GM23248 (cell line): ENCODE measurements at regions not wholly inside any gene's neighbourhood (a gene's known extent, or its start where the extent isn't known, plus 50 kb on each side); places are given as distances from the start of the nearest gene placed in this dataset.

Experiments
- DNase-seq: peaks from one replicate; pipeline ENCODE4 v3.0.0-alpha.2; 2015
- H2AFZ ChIP-seq: fragments of 200-600 bp; sonication (generic); 2 replicates; pipeline ENCODE4 v1.6.1; 2016; ENCODE audit warnings: antibody characterized with exemption
- H3F3A ChIP-seq: fragments of 200-600 bp; sonication (generic); 2 replicates; pipeline ENCODE4 v1.6.1; 2016; ENCODE audit warnings: mild to moderate bottlenecking, antibody characterized with exemption, mixed run types; ENCODE audit not compliant: insufficient read depth
- H3K27ac ChIP-seq: fragments of 200-600 bp; sonication (generic); 2 replicates; pipeline ENCODE4 v1.5.1; 2016; ENCODE audit warnings: mild to moderate bottlenecking
- H3K27me3 ChIP-seq: fragments of 200-600 bp; sonication (generic); replicated peaks from 2 replicates; pipeline ENCODE4 v1.6.1; 2016; ENCODE audit warnings: mild to moderate bottlenecking; ENCODE audit not compliant: insufficient read depth
- H3K36me3 ChIP-seq: fragments of 200-600 bp; sonication (generic); 2 replicates; pipeline ENCODE4 v1.6.1; 2016; ENCODE audit warnings: low read depth, mild to moderate bottlenecking
- H3K4me1 ChIP-seq: fragments of 200-600 bp; sonication (generic); 2 replicates; pipeline ENCODE4 v1.6.1; 2016; ENCODE audit warnings: mild to moderate bottlenecking; ENCODE audit not compliant: insufficient read depth
- H3K4me2 ChIP-seq: fragments of 200-600 bp; sonication (generic); one replicate; pipeline ENCODE4 v1.6.1; 2016; ENCODE audit warnings: mild to moderate bottlenecking; ENCODE audit not compliant: unreplicated experiment
- H3K4me3 ChIP-seq: fragments of 200-600 bp; sonication (generic); 2 replicates; pipeline ENCODE4 v1.5.1; 2016; ENCODE audit warnings: mild to moderate bottlenecking
- H3K79me2 ChIP-seq: fragments of 200-600 bp; sonication (generic); 2 replicates; pipeline ENCODE4 v1.6.1; 2016; ENCODE audit warnings: mild to moderate bottlenecking; ENCODE audit not compliant: insufficient read depth
- H3K9ac ChIP-seq: fragments of 200-600 bp; sonication (generic); 2 replicates; pipeline ENCODE4 v1.6.1; 2016; ENCODE audit warnings: mild to moderate bottlenecking
- H3K9me2 ChIP-seq: fragments of 200-600 bp; sonication (generic); 2 replicates; pipeline ENCODE4 v1.6.1; 2016; ENCODE audit warnings: mixed run types, mild to moderate bottlenecking, moderate library complexity; ENCODE audit not compliant: insufficient read depth
- H3K9me3 ChIP-seq: fragments of 200-600 bp; sonication (generic); one replicate; pipeline ENCODE4 v1.6.1; 2017; ENCODE audit warnings: low read depth
- H4K20me1 ChIP-seq: fragments of 200-600 bp; sonication (generic); 2 replicates; pipeline ENCODE4 v1.6.0; 2016; ENCODE audit not compliant: insufficient read depth
- EZH2 ChIP-seq: fragments of 200-600 bp; sonication (generic); IDR thresholded peaks from 2 replicates; pipeline ENCODE4 v1.6.1; 2018; ENCODE audit warnings: antibody characterized with exemption, mild to moderate bottlenecking; ENCODE audit not compliant: insufficient read depth, poor library complexity, severe bottlenecking
- EZH2phosphoT487 ChIP-seq: fragments of 200-600 bp; sonication (generic); IDR thresholded peaks from 2 replicates; pipeline ENCODE4 v1.6.1; 2018; ENCODE audit warnings: antibody characterized with exemption, moderate library complexity, mild to moderate bottlenecking, low read depth; ENCODE audit not compliant: insufficient read depth
- WGBS, 2 experiments: methylation state at CpG; one replicate each; pipeline ENCODE4 v1.1.6; 2015 to 2017; ENCODE audit warnings: low lambda C conversion rate in 2 of 2, low coverage in 1 of 2; ENCODE audit errors: missing lambda C conversion rate in 2 of 2; 5-methylcytosine and 5-hydroxymethylcytosine counted together
- in situ Hi-C: fragments of 300-500 bp; cut with MboI; formaldehyde crosslinking; loops from 2 replicates; pipeline ENCODE4 v1.15.0; 2020

DNA sequence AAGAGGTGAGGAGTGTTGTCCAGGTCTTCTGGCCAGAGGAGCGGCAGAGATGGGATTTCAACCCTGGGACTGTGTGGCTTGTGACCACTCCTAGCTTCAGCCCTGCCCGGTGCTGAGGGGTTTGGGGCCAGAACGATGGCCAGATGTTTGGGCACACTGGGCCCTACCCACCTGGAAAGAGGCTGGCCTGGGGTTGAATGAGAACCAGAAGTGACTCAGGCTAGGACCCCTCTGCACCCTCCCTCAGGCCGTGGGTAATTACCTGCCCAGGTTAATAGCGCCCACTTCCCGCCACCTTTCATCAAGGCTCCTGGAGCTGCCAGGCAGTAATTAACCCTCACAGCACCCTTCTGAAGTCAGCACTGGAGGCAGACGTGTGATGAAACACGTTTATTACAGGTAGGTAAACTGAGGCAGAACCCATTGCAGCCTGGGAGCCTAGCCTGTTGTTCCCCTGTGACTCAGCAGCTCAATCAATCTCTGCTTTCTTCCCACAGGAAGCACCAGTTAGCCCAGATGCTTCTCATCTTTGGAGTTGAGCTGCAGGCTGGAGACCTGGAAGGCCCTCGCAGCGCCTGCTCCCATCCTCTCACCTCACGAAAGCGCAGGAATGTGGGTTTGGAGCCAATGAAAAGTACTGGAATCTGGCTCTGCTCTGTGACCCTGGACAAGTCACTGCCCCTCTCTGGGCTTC is 120.8 kb downstream of the CEBPB start:
- Histone ChIP-seq H3K27me3 (no peaks in the 10 kb centered on the region), H2AFZ (no peak overlapping the region), H4K20me1 (no peaks in the 10 kb centered on the region), H3K4me2 (no peak overlapping the region), H3K79me2 (no peaks in the 10 kb centered on the region), H3K36me3 (no peaks in the 10 kb centered on the region), H3K27ac (no peak overlapping the region), H3K4me1 (peaks cover 35% of the 10 kb centered on the region), H3K9me2 (no peaks in the 10 kb centered on the region), H3F3A (peaks cover 43% of the 10 kb centered on the region), H3K4me3 (no peak overlapping the region), H3K9me3 (no peaks in the 10 kb centered on the region), H3K9ac (no peak overlapping the region)
- TF ChIP-seq EZH2phosphoT487 (no peak), EZH2 (no peak)
- in situ Hi-C loops: no loop called here
- 78 to 83% methylated on average over 12 of the region's 12 CpGs for WGBS, 2 experiments
- no peak for DNase-seq

DNA sequence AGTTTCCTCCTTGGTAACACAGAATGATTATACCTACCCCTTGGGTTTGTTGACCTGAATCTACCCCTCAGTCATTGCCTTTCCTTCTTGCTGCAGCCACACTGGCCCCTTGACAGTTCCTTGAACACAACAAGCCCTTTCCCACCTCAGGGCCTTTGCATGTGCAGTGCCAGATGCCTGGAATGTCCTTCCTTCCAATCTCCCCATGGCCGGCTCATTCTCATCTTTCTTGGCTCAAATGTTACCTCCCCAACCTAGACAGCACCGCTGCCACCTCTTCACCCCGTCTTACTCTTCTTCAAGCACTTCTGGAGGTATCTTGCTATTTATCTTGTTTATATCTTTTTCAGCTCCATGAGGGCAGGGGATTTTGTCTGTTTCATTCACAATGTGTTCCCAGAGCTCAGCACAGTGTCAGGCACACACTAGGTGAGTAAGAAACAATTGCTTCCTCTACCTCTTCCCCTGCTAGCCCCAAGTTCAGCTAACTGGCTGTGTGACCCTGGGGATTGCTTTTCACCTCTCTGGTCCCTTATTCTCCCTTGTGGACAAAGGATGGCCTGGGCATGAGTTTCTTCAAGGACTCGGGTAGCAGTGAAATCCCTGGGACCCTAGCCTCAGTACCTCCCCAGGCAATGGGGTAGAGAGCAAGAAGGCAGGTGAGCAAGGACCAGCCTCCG is 121.5 kb downstream of the CEBPB start:
- no peaks in the 10 kb centered on the region for H3K36me3 ChIP-seq
- 69 to 76% methylated on average over 5 of the region's 5 CpGs for WGBS, 2 experiments
- DNase-seq: no peak
- H3K27ac ChIP-seq: peak overlapping the region; percentile 32
- H3K4me1 ChIP-seq: peaks cover 30% of the 10 kb centered on the region
- peaks cover 38% of the 10 kb centered on the region for H3F3A ChIP-seq
- H3K9ac ChIP-seq: peak overlapping the region; percentile 11; the same call in 1 of the 2 replicates
- no peak overlapping the region for H3K4me3 ChIP-seq
- no peak for TF ChIP-seq EZH2
- no peak for TF ChIP-seq EZH2phosphoT487
- in situ Hi-C loops: no loop called here
- H3K9me2 ChIP-seq: no peaks in the 10 kb centered on the region
- no peaks in the 10 kb centered on the region for H3K9me3 ChIP-seq
- no peaks in the 10 kb centered on the region for H3K27me3 ChIP-seq
- peak overlapping the region; percentile 39 for H3K4me2 ChIP-seq
- H3K79me2 ChIP-seq: no peaks in the 10 kb centered on the region
- no peak overlapping the region for H2AFZ ChIP-seq
- H4K20me1 ChIP-seq: no peaks in the 10 kb centered on the region

DNA sequence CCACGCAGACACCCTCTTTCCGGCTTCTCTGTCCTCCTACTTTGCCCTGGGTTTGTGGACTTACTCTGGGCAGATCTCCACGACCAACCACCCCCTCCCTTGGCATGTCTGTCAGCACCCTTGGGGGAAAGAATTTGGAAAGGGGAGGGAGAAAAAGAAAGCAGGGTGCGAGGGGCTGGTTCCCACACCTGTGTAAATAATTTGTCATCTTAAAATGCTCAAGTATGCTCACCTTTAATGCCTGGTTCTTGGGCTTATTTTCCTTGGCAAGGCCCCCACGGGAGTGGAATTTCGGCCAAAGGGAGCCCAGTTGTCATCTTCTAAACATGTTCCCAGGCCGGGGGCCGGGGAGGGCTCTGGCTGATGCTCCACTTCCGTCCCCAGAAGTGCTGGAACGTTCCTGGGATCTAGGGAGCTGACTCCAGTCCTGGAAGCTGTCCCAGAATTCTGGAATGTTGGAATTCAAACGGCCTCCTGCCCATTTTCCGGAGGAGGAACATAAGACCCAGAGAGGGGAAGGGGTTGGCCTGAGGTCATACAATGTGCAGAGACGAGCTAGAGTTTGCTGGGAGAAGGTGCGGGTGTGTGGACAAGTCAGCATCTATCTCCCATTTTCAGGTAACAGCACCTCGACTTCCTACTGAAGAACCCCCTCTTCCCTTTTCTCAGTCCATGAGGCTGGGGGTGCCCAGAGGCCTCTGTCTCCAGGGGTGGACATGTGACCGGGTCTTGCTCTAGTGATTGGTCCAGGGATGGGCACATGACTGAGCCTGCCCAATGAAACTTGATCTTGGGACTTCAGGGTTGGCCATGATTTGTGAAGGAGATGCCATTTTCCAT is 122.3 kb downstream of the CEBPB start:
- WGBS, 2 experiments: 24 to 29% methylated on average over 16 of the region's 16 CpGs
- no peaks in the 10 kb centered on the region for H3K36me3 ChIP-seq
- H3K27me3 ChIP-seq: no peaks in the 10 kb centered on the region
- peak overlapping the region; percentile 39; the same call in 1 of the 2 replicates for H2AFZ ChIP-seq
- peak overlapping the region; percentile 32 for H3K27ac ChIP-seq
- 0 out of 2 replicates have a peak overlapping the region, but pooled peaks have one; percentile 7 for H3K4me3 ChIP-seq
- in situ Hi-C loops: no loop called here
- H3K9me3 ChIP-seq: no peaks in the 10 kb centered on the region
- H3K4me2 ChIP-seq: peak overlapping the region; percentile 39
- peaks cover 29% of the 10 kb centered on the region for H3K4me1 ChIP-seq
- H4K20me1 ChIP-seq: no peaks in the 10 kb centered on the region
- TF ChIP-seq EZH2 (no peak), EZH2phosphoT487 (no peak)
- H3K9me2 ChIP-seq: no peaks in the 10 kb centered on the region
- H3K9ac ChIP-seq: peak overlapping the region; percentile 11; the same call in 1 of the 2 replicates
- no peaks in the 10 kb centered on the region for H3K79me2 ChIP-seq
- H3F3A ChIP-seq: peaks cover 35% of the 10 kb centered on the region
- DNase-seq: peak; percentile 82

DNA sequence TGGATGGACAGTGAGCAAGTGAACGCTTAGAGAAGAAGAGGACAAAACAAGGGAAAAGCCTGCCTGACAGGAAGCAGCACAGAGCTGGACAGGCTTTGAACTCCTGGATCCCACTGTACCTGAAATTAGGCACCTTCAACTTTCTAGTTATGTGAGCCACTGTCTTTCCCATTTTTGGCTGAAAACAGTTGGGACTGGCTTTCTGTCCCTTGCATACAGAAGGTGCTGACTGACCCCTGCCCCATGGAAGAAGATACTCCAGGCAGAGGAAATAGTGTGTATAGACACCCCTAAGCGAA is 122.8 kb downstream of the CEBPB start:
- Histone ChIP-seq H3K36me3 (no peaks in the 10 kb centered on the region), H3K4me3 (no peak overlapping the region), H2AFZ (no peak overlapping the region), H4K20me1 (no peaks in the 10 kb centered on the region), H3F3A (peaks cover 29% of the 10 kb centered on the region), H3K9ac (no peak overlapping the region), H3K4me1 (peaks cover 23% of the 10 kb centered on the region), H3K9me2 (no peaks in the 10 kb centered on the region), H3K9me3 (no peaks in the 10 kb centered on the region), H3K27ac (no peak overlapping the region; the same call in 1 of the 2 replicates), H3K79me2 (no peaks in the 10 kb centered on the region), H3K27me3 (no peaks in the 10 kb centered on the region), H3K4me2 (no peak overlapping the region)
- in situ Hi-C loops: no loop called here
- DNase-seq: no peak
- TF ChIP-seq EZH2 (no peak), EZH2phosphoT487 (no peak)
- 98 to 100% methylated on average over 2 of the region's 2 CpGs for WGBS, 2 experiments
